ES-I3 (cell line): ENCODE measurements at regions not wholly inside any gene's neighbourhood (a gene's known extent, or its start where the extent isn't known, plus 50 kb on each side); places are given as distances from the start of the nearest gene placed in this dataset.
"Not testable (repeated sequence)": the region's sequence is repeated elsewhere in the genome, so short reads cannot be mapped to it uniquely, and the experiment has no call there.

Experiments used
- H3K36me3 ChIP-seq: 2 replicates; pipeline ENCODE4 v1.6.1; 2013; ENCODE audit warnings: mild to moderate bottlenecking, low read length, control low read depth, moderate library complexity; ENCODE audit not compliant: insufficient read depth
- H3K4me1 ChIP-seq: 2 replicates; pipeline ENCODE4 v1.6.1; 2013; ENCODE audit warnings: mild to moderate bottlenecking, control low read depth, low read length; ENCODE audit not compliant: insufficient read depth
- H3K9ac ChIP-seq: 2 replicates; pipeline ENCODE4 v1.6.1; 2013; ENCODE audit warnings: low read depth, mild to moderate bottlenecking, low read length, moderate library complexity
- H3K9me3 ChIP-seq: 2 replicates; pipeline ENCODE4 v1.6.1; 2013; ENCODE audit warnings: mild to moderate bottlenecking, low read length, moderate library complexity; ENCODE audit not compliant: control insufficient read depth, insufficient read depth

DNA sequence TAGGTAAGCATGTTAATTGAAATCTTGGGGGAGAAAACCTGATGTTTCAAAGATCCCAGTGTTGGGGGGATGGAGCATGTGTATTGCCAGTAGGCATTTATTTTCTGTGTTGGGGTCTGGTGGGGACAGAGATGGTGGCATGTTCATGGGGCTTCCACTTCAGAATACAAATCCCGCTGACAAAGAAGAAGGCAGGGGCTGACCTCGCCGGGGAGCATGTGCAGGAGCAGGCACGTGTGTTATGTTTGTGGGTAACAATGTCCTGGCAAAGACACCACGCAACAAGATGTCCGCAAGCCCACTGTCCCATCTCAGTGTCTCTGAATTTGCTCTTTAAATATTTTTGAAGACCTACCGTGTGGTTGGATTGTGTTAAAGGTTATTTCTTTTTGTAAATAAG, 164.5 kb downstream of the TEX29 start:
- no peaks in the 10 kb centered on the region for H3K4me1 ChIP-seq
- H3K36me3 ChIP-seq: no peaks in the 10 kb centered on the region
- no peak overlapping the region for H3K9ac ChIP-seq
- H3K9me3 ChIP-seq: peaks cover 3% of the 10 kb centered on the region; the same call in 1 of the 2 replicates

DNA sequence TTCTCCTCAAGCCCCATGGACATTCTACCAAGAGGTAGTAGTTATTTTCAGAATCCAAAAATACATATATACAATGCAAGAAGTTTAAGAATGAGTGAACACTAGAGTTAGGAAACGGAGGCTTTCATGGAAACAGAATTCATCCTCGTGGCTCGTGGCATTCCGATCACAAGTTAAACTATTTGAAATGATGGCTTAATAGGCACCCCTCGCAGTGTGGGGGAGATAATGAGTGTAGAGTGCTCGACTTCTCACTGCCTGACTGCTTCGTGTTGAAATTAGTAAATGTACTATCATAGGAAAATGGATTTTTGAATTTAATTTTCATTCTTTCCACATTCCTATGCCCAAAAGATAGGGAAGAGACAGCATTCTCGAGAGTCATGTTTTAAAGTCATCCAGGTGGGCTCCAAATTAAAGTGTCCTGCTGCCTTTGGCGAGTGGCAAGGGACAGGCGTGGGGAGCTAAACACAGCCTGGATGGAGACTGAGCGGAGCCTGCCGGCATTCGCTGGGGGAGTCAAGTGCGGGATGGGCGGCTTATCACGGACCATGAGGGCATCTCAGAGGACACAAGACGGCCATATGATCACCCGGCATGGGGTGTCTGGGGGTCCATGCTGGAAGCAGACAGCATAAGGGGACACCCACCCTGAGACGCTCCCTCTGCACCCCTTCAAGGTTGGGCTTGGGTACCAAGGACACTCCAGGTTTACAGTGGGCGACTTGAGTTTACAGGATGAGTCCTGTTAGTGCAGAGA, 165.2 kb downstream of the TEX29 start:
- H3K36me3 ChIP-seq: no peaks in the 10 kb centered on the region
- H3K9ac ChIP-seq: no peak overlapping the region
- no peaks in the 10 kb centered on the region for H3K4me1 ChIP-seq
- H3K9me3 ChIP-seq: peaks cover 3% of the 10 kb centered on the region; the same call in 1 of the 2 replicates

DNA sequence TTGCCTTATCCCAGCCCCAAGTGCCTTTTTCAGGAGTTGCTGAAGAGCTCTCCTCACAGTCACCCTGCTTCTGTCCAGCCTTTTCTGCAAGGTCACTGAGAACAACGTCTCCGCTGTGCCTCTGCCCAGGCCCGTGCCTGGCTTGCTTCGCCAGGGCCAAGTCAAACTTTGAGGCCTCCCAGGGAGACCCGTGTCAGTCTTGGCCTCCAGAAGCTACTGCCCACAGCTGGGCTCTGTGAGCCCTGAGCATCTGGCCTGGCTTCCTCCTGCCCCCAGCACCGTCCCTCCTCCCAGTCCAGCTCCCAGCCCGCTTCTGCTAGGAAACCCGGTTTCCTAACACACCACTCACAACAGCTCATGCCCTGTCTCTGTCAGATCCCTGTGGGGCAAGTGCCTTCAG, 165.9 kb downstream of the TEX29 start:
- Histone ChIP-seq H3K36me3 (no peaks in the 10 kb centered on the region), H3K4me1 (no peaks in the 10 kb centered on the region), H3K9me3 (peaks cover 3% of the 10 kb centered on the region; the same call in 1 of the 2 replicates), H3K9ac (no peak overlapping the region)

DNA sequence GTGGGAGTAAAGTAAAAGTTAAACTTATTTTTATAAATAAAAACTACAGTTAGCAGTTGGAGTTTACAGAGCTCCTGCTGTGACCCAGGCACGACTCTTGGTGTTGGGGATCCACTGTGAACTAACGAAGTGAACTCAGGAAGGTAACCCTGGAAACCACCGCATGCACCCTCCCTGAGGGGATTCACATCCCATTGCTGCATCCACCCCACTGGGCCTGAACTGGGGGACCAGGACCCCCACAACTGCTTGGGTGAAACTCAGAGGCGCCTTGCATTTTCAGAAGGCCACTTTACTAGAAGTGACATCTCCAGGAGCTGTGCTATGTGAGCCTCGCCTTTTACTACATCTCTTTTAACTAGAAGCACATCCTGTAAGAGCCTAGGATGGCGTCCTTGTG, 166.4 kb downstream of the TEX29 start:
- Histone ChIP-seq H3K4me1 (no peaks in the 10 kb centered on the region), H3K9me3 (peaks cover 3% of the 10 kb centered on the region; the same call in 1 of the 2 replicates), H3K9ac (no peak overlapping the region), H3K36me3 (no peaks in the 10 kb centered on the region)

DNA sequence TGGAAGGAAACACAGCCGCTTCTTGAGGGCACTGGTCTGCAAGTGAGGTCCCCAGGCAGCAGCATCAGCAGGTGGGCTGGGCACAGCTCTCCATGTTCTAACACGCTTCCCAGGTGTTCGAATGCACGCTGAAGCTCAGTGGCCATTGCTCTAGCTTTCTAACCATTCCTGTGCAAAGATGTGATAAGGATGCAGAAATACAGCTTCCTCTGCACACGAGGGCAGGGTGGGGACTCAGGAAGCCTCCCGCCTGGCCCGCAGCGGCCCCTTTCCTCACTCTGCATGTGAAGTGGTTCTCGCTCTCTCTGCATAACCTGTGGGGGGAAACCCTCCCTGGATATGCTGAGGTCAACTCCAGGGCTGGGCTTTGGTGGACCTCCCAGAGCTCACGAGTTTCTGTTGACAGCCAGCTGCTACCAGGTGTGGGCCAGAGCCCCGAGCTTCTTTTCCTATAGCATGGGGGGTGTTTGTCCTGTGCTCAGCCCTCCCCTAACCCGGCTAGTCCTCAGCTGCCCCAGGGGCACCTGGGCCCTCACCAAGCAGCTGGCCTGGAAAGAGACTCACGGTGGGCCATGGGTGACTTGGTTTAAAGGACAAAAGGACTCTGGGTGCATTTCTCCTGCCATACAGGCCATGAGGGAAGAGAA, 168.2 kb downstream of the TEX29 start:
- H3K9ac ChIP-seq: no peak overlapping the region
- peaks cover 3% of the 10 kb centered on the region; the same call in 1 of the 2 replicates for H3K9me3 ChIP-seq
- no peaks in the 10 kb centered on the region for H3K4me1 ChIP-seq
- H3K36me3 ChIP-seq: no peaks in the 10 kb centered on the region

DNA sequence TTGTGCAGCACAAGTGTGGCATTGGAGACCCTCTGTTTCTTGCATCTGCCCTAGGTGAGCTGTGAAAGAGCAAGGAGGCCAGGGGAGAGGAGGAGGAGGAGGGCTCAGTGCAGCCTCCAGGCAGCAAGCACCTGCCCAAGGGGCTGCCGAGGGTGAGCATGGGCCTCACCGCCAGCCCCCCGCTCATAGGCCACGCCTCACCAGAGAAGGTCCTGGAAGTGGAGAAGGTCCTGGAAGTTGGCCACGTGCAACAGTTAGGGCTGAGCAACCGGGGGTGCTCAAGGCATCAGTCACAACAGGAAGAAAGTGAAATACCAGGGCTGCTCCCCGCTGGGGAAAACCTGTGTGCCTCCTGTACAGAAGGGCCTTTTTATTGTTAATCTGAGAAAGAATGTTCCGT, 168.9 kb downstream of the TEX29 start:
- H3K36me3 ChIP-seq: no peaks in the 10 kb centered on the region
- no peak overlapping the region for H3K9ac ChIP-seq
- H3K9me3 ChIP-seq: peaks cover 3% of the 10 kb centered on the region; the same call in 1 of the 2 replicates
- no peaks in the 10 kb centered on the region for H3K4me1 ChIP-seq

DNA sequence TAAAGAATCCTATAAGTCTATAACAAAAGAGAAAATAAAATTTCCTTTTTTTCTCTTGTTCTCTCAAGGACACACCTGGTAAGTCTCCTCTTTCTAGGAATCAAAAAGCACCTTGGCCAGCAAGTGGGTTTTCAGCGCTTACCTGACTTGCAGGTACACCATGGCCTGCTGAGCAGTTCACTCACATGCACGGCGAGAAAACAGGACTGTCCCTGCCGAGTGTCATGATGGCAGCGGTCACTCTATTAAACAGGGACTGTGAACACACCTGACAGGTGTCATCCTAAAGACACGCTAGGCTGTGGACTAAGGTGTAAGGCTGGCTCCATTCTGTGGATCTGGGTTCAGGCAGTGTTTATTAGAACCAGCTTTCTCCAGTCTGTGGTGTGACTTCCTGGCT, 170.2 kb downstream of the TEX29 start:
- no peaks in the 10 kb centered on the region for H3K36me3 ChIP-seq
- peaks cover 3% of the 10 kb centered on the region; the same call in 1 of the 2 replicates for H3K9me3 ChIP-seq
- H3K9ac ChIP-seq: no peak overlapping the region
- no peaks in the 10 kb centered on the region for H3K4me1 ChIP-seq

DNA sequence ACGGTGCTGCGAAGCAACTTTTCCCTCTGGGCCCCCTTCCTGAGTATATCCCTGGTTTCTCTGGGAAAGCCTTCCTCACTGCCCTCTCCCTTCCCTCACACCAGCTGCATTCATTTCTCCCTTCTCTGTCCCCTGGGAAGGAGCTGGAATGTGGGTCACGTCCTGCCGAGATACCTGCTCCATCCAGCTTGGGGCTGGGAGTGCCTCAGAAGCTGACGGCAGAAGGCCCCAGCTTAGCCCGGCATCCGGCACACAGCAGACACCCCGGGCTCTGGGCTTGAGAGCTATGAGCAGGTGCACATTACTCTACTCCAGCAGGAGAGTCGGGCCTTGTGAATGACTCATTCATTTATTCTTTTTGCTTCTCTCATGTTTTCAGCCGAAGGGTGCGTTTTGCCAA, 170.6 kb downstream of the TEX29 start:
- H3K9me3 ChIP-seq: peaks cover 3% of the 10 kb centered on the region; the same call in 1 of the 2 replicates
- no peak overlapping the region for H3K9ac ChIP-seq
- no peaks in the 10 kb centered on the region for H3K4me1 ChIP-seq
- H3K36me3 ChIP-seq: no peaks in the 10 kb centered on the region

DNA sequence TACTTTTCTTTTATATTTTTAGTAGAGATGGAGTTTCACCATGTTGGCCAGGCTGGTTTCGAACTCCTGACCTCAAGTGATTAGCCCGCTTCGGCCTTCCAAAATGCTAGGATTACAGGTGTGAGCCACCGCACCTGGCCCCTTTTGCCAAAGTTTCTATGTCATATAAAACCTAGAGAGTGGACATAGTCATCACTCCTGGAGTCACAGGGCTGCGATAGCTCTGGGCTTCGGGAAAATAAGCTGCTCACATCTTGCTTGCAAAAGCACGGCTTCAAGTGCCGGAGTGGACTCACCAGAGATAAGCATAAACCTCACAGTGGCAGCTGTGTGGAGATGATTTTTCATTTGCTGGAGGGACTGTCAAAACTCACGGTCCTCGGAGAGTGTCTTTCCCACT, 171.2 kb downstream of the TEX29 start:
- 0 out of 2 replicates have a peak, but pooled peaks cover 3% of the 10 kb centered on the region for H3K9me3 ChIP-seq
- no peak overlapping the region for H3K9ac ChIP-seq
- no peaks in the 10 kb centered on the region for H3K36me3 ChIP-seq
- H3K4me1 ChIP-seq: no peaks in the 10 kb centered on the region

DNA sequence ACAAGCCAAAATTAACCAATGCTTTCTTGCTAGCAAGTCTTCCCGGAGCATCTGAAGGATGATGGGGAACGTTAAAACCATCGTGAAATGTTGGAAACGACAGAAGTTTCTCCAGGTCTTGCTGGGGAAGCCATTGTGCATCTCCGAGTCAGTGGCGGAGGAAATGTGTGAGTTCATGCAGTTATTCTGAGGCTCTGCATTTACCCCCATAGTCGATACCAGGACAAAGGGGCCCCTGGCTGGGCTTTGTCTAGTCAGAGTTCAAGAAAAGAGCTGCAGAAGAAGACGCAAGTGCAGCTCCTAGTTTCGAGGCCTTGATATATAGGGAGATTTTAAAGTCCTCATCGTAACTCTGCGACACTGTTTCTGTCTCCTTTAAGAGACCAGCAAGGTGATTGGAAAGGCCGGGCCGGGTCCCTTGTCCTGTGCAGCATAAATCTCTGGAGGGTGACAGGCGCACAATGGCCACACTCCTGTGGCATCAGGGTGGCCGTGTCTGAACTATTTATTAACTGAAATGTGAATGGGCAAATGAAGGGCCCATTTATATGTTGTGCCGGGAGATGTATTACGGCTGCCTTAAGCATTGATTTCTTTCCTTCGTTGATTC, 172.0 kb downstream of the TEX29 start:
- Histone ChIP-seq H3K9ac (no peak overlapping the region), H3K4me1 (no peaks in the 10 kb centered on the region), H3K9me3 (no peaks in the 10 kb centered on the region), H3K36me3 (no peaks in the 10 kb centered on the region)

DNA sequence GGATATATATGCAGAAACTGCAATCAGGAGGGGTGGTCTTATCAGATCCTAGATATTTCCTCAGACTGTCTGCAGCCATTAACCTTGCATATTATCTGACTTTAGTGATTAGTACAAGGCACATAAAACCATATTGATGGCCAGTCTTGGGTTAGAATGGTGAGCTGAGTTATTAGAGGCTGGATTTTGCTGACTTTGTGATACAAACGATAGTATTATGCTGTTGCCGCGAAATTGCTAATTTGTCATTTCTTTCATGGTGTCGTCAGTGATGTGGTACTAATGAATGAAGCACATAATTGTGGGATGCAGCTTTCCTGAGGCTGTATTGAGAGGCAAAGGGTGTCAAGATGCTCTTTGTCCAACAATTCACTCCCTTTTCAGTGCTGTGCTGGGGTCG, 172.5 kb downstream of the TEX29 start:
- no peak overlapping the region for H3K9ac ChIP-seq
- no peaks in the 10 kb centered on the region for H3K36me3 ChIP-seq
- H3K9me3 ChIP-seq: no peaks in the 10 kb centered on the region
- H3K4me1 ChIP-seq: no peaks in the 10 kb centered on the region

DNA sequence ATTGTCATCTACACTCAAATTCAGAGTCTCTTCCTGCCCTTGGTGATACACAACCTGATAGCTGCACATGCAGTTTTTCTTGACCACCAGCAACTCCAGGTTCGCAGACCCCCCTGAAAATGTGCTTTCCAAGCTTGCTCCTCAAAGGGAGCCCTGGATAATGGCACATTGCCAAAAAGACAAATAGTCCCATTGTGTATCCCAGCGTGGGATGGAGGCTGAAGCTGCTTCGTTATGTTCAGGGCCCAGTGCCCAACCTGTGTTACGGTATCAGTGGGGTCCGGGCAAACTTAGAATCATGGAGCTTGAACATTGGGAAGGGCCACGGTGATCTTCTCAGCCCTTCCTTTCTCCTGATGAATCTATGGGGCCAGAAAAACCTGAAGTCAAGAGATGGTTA, 173.0 kb downstream of the TEX29 start:
- Histone ChIP-seq H3K9me3 (no peaks in the 10 kb centered on the region), H3K9ac (no peak overlapping the region), H3K4me1 (no peaks in the 10 kb centered on the region), H3K36me3 (no peaks in the 10 kb centered on the region)

DNA sequence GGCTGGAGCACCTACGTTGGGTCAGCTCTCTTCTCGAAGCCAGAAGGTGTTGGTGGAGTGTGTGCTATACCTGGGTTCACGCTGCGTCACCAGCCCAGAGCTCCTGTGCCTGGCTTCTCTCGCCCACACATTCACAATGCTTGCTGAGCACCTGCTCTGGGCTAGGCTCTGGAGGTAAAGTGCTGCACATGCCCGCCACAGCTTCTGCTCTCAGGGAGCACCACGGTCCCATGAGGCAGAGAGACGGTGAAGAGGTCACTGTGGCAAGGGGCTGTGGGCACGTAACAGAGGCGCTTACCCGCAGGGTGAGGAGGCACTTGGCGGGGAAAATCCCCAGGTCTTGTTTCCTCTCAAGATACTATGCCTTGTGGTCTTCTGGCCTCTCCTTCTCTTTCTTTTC, 174.2 kb downstream of the TEX29 start:
- H3K9ac ChIP-seq: no peak overlapping the region
- H3K9me3 ChIP-seq: no peaks in the 10 kb centered on the region
- no peaks in the 10 kb centered on the region for H3K4me1 ChIP-seq
- H3K36me3 ChIP-seq: no peaks in the 10 kb centered on the region

DNA sequence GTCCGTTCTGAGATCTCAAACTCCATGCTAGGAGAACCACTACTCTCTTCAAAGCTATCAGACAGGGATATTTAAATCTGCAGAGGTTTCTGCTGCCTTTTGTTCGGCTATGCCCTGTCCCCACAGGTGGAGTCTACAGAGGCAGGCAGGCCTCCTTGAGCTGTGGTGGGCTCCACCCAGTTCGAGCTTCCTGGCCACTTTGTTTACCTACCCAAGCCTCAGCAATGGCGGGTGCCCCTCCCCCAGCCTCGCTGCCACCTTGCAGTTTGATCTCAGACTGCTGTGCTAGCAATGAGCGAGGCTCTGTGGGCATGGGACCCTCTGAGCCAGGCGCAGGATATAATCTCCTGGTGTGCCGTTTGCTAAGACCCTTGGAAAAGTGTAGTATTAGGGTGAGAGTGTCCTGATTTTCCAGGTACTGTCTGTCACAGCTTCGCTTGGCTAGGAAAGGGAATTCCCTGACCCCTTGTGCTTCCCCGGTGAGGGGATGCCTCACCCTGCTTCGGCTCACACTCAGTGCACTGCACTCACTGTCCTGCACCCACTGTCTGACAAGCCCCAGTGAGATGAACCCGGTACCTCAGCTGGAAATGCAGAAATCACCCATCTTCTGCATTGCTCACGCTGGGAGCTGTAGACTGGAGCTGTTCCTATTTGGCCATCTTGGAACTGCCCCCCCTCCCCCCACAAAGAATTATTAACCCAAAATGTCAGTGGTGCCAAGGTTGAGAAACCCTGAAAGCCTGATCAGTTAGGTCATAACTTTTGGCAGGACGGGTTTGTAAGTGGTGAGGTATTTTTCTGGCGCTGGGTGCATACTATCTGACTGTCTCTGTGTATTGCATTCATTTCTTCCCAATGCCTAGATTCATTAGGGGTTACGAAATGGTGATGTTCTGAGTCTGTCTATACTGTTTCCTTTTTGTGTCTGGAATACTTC, 181.4 kb downstream of the TEX29 start:
- H3K9ac ChIP-seq, H3K4me1 ChIP-seq, H3K36me3 ChIP-seq, H3K9me3 ChIP-seq: not testable (repeated sequence)
